ENCODE measurements at regions not wholly inside any gene's neighbourhood (a gene's known extent, or its start where the extent isn't known, plus 50 kb on each side); places are given as distances from the start of the nearest gene placed in this dataset.

DNA sequence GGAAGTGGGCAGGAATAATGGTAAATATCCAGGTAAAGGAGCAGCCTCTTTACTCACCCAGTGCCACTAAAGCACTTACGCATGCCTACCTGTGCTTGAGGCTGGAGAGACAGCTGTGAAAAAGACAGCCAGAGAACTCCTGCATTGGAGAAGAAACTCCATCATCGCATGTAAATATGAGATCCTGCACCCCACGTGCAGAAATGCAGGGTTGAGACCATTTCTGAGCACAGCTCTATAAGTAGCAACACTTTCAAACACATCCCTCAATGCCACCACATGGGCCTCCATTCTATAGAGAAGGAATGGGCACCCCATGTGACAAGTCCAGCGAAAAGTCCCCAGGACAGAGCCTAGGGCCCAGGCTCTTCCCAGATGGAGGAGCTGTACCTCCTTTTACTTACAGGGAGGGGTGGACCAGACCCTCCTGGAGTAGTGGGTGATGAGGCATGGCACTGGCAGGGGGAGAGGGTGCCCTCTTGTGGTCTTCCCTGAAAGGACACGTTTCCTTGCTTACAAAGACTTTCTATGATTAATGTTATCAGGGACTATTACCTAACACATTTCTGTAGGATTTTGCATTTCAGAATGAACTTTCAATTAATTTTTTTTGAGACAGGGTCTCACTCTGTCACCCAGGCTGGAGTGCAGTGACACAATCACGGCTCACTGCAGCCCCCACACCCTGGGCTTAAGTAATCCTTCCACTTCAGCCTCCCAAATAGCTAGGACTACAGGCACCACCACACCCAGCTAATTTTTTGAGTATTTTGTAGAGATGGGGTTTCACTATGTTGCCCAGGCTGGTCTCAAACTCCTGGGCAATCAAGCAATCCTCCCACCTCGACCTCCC lies 55.3 kb upstream of the IL17B start:
- H3K27ac ChIP-seq (ENCODE audit: low read depth in 1 of 3, low read length in 2 of 3): peak overlapping the region in 2 of 3 donors; percentile 29
- FAIRE-seq (no peak), DNase-seq (peak; percentile 58 to 74)
- H3K4me3 ChIP-seq (ENCODE audit: low read depth in 1 of 3, low read length in 3 of 3): no peak overlapping the region
- H3K4me1 ChIP-seq (ENCODE audit: control insufficient read depth in 3 of 3, insufficient read depth in 2 of 3, low read depth in 1 of 3, low read length in 2 of 3): no peaks in the 10 kb centered on the region
- WGBS, 3 donors: 37 to 48% (median 46%) methylated on average over 7 of the region's 7 CpGs
- no peaks in the 10 kb centered on the region for H3K9me3 ChIP-seq (ENCODE audit: control insufficient read depth in 2 of 2, insufficient read depth in 1 of 2, low read depth in 1 of 2, low read length in 1 of 2)
- peaks cover 0 to 19% (median 0%) of the 10 kb centered on the region in 3 donors for H3K36me3 ChIP-seq (ENCODE audit: control insufficient read depth in 3 of 3, insufficient read depth in 2 of 3, low read depth in 1 of 3, low read length in 3 of 3)
- H3K27me3 ChIP-seq (ENCODE audit: control insufficient read depth in 3 of 3, insufficient read depth in 3 of 3, low read length in 3 of 3): no peaks in the 10 kb centered on the region

DNA sequence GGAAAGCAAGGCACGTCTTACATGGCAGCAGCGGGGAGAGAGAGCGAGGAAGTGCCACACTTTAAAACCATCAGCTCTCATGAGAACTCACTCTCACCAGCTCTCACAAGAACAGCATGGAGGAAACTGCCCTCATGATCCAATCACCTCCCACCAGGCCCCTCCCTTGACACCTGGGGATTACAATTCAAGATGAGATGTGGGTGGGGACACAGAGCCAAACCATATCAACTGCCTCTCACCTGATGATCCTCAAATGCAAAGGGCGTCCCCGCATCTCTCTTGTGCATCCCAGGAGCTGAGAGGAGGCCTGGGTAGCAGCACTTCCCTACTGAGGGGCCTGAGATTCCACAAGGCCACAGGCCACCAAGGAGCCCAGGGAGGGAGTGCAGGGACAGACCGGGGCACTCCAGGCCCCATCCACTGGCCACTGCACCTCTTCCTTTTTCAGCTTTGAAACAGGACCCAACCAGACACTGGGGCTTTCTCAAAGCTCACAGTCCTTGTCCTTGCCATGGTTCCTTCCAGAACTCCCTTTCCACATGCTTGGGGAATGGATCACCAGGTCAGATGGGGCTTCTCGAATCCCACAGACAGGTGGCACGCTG lies 54.5 kb upstream of the IL17B start:
- no peaks in the 10 kb centered on the region for H3K9me3 ChIP-seq (ENCODE audit: control insufficient read depth in 2 of 2, insufficient read depth in 1 of 2, low read depth in 1 of 2, low read length in 1 of 2)
- WGBS, 3 donors: 73 to 93% (median 85%) methylated on average over 8 of the region's 8 CpGs
- FAIRE-seq: no peak
- peak overlapping the region in 1 of 3 donors; percentile 30 for H3K27ac ChIP-seq (ENCODE audit: low read depth in 1 of 3, low read length in 2 of 3)
- no peaks in the 10 kb centered on the region for H3K4me1 ChIP-seq (ENCODE audit: control insufficient read depth in 3 of 3, insufficient read depth in 2 of 3, low read depth in 1 of 3, low read length in 2 of 3)
- H3K36me3 ChIP-seq (ENCODE audit: control insufficient read depth in 3 of 3, insufficient read depth in 2 of 3, low read depth in 1 of 3, low read length in 3 of 3): peaks cover 0 to 21% (median 0%) of the 10 kb centered on the region in 3 donors
- no peak for DNase-seq
- H3K27me3 ChIP-seq (ENCODE audit: control insufficient read depth in 3 of 3, insufficient read depth in 3 of 3, low read length in 3 of 3): no peaks in the 10 kb centered on the region
- no peak overlapping the region for H3K4me3 ChIP-seq (ENCODE audit: low read depth in 1 of 3, low read length in 3 of 3)

DNA sequence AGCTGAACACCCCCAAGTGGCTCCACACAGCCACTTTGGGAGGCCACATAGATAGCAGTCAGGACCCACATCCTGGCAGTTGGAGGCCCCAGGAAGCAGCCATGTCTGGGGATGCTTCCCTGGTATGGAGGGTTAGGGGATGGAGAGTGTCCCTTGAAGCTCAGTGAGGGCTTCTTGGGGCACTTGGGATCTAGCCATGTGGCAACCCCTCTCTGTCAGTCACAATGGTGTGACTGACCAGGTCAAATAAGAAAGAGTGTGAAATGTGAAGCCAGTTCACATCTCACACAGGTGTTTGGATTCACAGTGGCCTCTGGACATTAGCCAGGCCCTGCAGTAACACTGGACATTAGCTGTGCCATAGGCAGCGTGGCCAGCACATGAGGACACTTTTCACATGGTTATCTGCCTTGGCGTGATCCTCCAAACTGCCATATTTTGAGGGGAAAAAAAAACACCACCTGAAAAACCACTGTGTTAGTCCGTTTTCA lies 53.9 kb upstream of the IL17B start:
- no peaks in the 10 kb centered on the region for H3K4me1 ChIP-seq (ENCODE audit: control insufficient read depth in 3 of 3, insufficient read depth in 2 of 3, low read depth in 1 of 3, low read length in 2 of 3)
- peaks cover 0 to 23% (median 0%) of the 10 kb centered on the region in 3 donors for H3K36me3 ChIP-seq (ENCODE audit: control insufficient read depth in 3 of 3, insufficient read depth in 2 of 3, low read depth in 1 of 3, low read length in 3 of 3)
- WGBS, 3 donors: 58 to 74% (median 72%) methylated on average over 3 of the region's 3 CpGs
- no peak for DNase-seq
- H3K9me3 ChIP-seq (ENCODE audit: control insufficient read depth in 2 of 2, insufficient read depth in 1 of 2, low read depth in 1 of 2, low read length in 1 of 2): no peaks in the 10 kb centered on the region
- no peak overlapping the region for H3K4me3 ChIP-seq (ENCODE audit: low read depth in 1 of 3, low read length in 3 of 3)
- no peak for FAIRE-seq
- peak overlapping the region in 2 of 3 donors; percentile 5 to 41 for H3K27ac ChIP-seq (ENCODE audit: low read depth in 1 of 3, low read length in 2 of 3)
- H3K27me3 ChIP-seq (ENCODE audit: control insufficient read depth in 3 of 3, insufficient read depth in 3 of 3, low read length in 3 of 3): no peaks in the 10 kb centered on the region

DNA sequence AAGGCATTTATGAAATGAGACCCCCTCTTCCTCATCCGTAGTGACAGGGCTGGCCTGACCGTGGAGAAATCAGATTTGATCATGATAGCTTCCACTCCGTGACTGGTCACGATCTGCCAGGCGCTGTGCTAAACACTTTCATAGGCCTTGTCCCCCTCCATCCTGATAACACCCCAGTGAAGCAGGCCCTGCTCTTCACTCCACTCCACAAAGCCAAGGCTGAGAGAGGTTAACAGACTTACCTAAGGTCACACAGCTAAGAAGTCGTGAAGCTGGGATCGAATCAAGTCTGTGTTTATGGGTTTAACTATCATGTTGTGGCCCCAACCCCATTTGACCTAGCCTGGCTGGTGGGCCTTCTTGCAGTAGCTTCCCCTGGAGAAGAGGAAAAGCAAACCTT lies 53.3 kb upstream of the IL17B start:
- H3K27ac ChIP-seq (ENCODE audit: low read depth in 1 of 3, low read length in 2 of 3): peak overlapping the region in 1 of 3 donors; percentile 41
- no peaks in the 10 kb centered on the region for H3K27me3 ChIP-seq (ENCODE audit: control insufficient read depth in 3 of 3, insufficient read depth in 3 of 3, low read length in 3 of 3)
- H3K4me1 ChIP-seq (ENCODE audit: control insufficient read depth in 3 of 3, insufficient read depth in 2 of 3, low read depth in 1 of 3, low read length in 2 of 3): no peaks in the 10 kb centered on the region
- H3K4me3 ChIP-seq (ENCODE audit: low read depth in 1 of 3, low read length in 3 of 3): no peak overlapping the region
- FAIRE-seq: no peak
- DNase-seq: no peak
- peaks cover 0 to 28% (median 0%) of the 10 kb centered on the region in 3 donors for H3K36me3 ChIP-seq (ENCODE audit: control insufficient read depth in 3 of 3, insufficient read depth in 2 of 3, low read depth in 1 of 3, low read length in 3 of 3)
- 70 to 92% (median 80%) methylated on average over 7 of the region's 7 CpGs for WGBS, 3 donors
- no peaks in the 10 kb centered on the region for H3K9me3 ChIP-seq (ENCODE audit: control insufficient read depth in 2 of 2, insufficient read depth in 1 of 2, low read depth in 1 of 2, low read length in 1 of 2)

DNA sequence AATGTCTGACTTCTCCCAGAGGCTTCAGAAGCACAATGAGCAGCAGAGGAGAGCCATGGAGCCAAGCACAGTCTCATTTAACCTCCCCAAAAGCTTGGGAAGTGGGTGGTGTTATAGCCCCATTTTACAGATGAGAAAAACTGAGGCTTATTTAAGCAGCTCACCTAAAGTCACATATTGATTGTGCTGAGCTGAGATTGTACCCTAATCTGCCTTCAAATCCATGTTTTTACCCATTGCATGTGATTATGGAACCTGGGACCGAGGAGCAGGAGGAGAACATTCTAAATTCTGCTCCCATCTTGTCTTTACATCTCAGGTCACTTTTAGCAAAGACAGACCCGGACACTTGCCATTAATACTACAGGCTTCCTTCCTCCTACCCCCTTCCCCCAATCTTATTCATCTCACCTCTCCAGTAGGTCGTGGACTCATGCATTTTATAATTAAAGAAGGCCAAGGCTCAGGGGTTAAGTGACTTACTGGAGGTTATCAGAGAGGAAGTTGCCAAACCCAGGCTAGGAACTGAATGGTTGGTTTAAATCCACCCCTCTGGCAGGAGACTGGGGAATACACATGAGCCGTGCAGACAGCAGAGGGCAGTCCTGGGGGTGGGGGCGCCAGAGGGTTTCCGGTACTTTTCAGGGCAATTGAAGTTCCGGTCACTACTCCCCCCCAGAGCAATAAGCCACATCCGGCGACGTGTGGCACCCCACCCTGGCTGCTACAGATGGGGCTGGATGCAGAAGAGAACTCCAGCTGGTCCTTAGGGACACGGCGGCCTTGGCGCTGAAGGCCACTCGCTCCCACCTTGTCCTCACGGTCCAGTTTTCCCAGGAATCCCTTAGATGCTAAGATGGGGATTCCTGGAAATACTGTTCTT lies 51.0 kb upstream of the IL17B start:
- 46 to 69% (median 63%) methylated on average over 15 of the region's 15 CpGs for WGBS, 3 donors
- Histone ChIP-seq H3K27ac (ENCODE audit: low read depth in 1 of 3, low read length in 2 of 3) (peak overlapping the region in 2 of 3 donors; percentile 45 to 67), H3K36me3 (ENCODE audit: control insufficient read depth in 3 of 3, insufficient read depth in 2 of 3, low read depth in 1 of 3, low read length in 3 of 3) (peaks cover 0 to 47% (median 0%) of the 10 kb centered on the region in 3 donors), H3K9me3 (ENCODE audit: control insufficient read depth in 2 of 2, insufficient read depth in 1 of 2, low read depth in 1 of 2, low read length in 1 of 2) (no peaks in the 10 kb centered on the region), H3K27me3 (ENCODE audit: control insufficient read depth in 3 of 3, insufficient read depth in 3 of 3, low read length in 3 of 3) (no peaks in the 10 kb centered on the region), H3K4me3 (ENCODE audit: low read depth in 1 of 3, low read length in 3 of 3) (no peak overlapping the region), H3K4me1 (ENCODE audit: control insufficient read depth in 3 of 3, insufficient read depth in 2 of 3, low read depth in 1 of 3, low read length in 2 of 3) (no peaks in the 10 kb centered on the region)
- FAIRE-seq: no peak
- DNase-seq: no peak

Measured in small intestine (tissue), 7 donors.